PC-3 (cell line): ENCODE measurements at regions not wholly inside any gene's neighbourhood (a gene's known extent, or its start where the extent isn't known, plus 50 kb on each side); places are given as distances from the start of the nearest gene placed in this dataset.

Source experiments
- CTCF ChIP-seq: fragments of 300-600 bp; sonication (generic); conservative IDR thresholded peaks from 2 replicates; pipeline ENCODE4 v1.5.1; 2017; ENCODE audit warnings: antibody characterized with exemption, low read depth, mild to moderate bottlenecking, low read length
- EZH2 ChIP-seq: fragments of 300-600 bp; sonication (generic); IDR thresholded peaks from one replicate; pipeline ENCODE4 v1.6.1; 2017; ENCODE audit warnings: antibody characterized with exemption, mild to moderate bottlenecking, low read length; ENCODE audit not compliant: unreplicated experiment
- EZH2phosphoT487 ChIP-seq: fragments of 300-600 bp; sonication (generic); IDR thresholded peaks from 2 replicates; pipeline ENCODE4 v1.6.1; 2018; ENCODE audit warnings: mild to moderate bottlenecking, antibody characterized with exemption, low read length, borderline replicate concordance

- TF ChIP-seq CTCF (no peak), EZH2 (no peak), EZH2phosphoT487 (no peak)
Observed at GRCh38 chr9:79485258-79485657, 86.5 kb upstream of the TLE4 start.
